NCI-H1092 (cell line): ENCODE measurements at regions not wholly inside any gene's neighbourhood (a gene's known extent, or its start where the extent isn't known, plus 50 kb on each side); places are given as distances from the start of the nearest gene placed in this dataset.

ENCODE experiments used
- DNase-seq: peaks from one replicate; lab custom pipeline; 2025; lab: John Stamatoyannopoulos, UW

DNA sequence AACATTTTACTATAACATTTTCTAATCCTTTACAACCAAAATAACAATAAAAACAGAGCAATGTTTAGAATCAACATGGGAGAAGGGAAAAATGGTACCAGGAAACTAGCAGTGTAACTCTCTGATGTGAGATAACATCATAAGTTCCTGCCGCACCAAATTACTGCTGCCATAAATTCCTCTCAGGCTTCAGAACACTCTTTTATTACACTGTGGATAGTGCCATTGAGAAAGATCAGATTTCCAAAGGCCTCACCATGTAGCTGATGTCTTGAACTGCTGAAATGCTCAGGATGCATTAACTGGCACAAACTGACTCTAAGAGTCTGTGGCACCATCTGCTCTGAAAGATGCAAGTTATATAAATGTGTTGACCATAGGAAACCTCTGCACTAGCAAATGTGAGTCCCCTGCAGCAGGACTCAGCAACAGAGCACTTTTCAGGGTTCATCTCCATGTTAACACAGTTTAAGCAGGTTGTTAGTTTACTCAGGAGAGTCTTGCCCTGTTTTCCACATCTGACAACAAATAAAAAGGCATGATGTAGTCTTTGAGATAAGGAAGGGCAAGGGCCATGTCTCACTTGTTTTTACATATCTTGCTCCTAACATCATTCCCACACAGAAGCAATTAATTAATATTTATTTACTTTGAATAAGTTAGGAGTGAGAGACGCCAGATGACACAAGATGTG lies 218.1 kb downstream of the CETN3 start:
- DNase-seq = no peak

DNA sequence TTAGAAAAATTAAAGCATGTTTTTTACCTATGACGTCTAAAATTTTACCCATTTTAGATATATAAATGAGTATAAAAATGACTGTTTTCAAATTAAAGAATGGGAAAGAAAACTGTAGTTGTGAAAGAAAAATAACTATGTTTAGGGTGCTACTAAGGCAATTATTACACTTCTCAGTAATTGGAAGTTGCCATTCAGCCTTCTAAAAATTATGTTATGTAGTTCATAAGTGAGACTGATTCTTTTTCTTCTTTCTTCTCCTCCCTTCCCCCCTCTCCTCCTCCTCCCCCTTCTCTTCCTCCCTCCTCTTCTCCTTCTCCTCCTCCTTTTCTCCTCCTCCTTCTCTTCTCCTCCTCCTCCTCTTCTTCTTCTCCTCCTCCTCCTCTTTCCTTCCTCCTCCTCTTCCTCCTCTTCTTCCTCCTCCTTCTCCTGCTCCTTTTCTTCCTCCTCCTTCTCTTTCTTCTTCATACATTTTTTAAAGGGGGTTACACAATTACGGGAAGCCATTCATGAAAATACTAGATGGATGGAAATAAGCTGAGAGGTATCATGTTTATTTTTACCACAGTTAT lies 223.6 kb downstream of the CETN3 start:
- no peak for DNase-seq

DNA sequence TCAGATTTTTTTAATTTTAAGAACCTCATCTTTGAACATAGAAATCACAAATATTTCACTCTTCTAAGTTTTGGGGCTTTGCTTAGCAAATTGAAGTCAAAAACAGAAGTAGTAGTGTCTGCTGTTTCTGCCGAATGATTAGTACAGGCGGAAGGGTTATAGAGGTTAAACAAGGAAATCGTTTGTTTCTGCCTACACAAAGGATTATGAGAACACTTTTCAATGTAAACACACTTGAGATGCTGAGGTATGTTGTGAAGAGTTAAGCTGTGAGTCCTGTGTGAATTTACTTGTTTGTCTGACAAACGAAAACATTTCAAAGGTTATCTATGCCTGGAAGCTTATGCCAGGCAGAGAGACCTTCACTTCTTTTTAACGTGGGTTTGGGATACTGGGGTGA lies 224.8 kb downstream of the CETN3 start:
- no peak for DNase-seq

DNA sequence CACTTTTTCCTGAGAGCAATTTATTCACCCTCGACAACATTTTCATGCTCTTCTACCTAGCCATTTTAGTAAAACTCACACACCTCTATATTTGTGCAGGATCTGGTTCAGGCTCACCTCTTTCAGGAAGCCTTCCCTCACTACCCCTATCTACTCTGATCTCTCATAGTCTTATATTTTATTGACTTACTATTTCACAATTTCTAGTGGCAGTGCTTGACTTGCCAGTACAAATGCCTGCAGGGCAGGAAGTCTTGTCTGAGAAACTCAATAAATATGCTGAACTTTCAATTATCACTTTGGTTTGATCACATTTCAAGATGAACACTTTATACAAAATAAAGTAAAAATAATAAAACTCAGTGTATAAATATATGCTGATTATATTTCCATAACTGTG lies 226.8 kb downstream of the CETN3 start:
- no peak for DNase-seq

DNA sequence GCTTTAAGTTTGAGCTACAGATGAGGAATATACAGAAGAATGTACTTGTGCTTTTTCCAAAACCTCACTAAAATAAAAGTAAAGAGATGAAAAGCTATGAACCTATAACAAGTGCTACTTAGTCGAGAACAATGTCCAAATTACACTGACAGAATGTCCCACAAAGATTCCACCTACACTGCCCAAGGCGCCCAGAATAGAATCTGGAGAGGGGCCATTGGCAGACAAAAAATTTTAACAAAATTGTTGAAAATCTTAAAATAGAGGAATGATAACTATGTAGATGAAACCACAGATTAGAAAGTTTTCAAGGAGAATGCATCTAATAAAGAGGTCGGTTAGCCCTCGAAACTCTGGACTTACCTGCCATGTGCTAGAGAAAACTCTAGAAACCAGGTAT lies 235.3 kb downstream of the CETN3 start:
- DNase-seq = no peak

DNA sequence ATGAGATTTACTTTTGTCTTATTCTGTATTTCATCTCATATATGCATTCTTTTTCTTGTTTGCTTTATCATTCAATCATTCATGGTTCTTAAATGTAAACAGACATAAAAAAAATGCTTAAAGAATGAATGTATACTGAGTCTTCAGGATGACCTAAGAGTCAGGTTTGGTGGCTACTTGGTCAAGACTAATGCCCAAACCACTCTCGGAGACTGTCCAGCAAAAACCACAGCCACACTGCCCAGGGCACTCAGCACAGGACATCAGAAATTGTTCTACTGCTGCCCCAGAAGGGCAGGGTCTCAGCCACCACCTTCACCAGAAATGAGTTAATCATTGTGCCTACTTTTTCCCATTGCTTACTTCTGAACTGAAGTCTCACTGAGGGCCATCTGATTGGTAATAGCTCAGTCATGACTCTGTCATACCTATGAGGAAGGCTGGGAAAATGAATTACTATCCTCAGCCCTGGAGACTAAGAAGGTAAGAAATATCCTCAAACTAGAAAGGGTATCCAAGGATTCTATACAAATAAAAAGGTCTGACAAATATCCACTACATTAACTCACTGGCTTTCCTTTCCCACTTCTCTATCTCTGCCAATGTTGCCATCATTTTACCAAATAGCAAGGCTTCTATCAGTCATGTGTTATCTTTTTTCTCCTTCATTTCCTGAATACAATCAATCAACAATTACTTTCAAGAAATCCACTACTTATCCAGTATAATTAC lies 236.1 kb downstream of the CETN3 start:
- DNase-seq = no peak

DNA sequence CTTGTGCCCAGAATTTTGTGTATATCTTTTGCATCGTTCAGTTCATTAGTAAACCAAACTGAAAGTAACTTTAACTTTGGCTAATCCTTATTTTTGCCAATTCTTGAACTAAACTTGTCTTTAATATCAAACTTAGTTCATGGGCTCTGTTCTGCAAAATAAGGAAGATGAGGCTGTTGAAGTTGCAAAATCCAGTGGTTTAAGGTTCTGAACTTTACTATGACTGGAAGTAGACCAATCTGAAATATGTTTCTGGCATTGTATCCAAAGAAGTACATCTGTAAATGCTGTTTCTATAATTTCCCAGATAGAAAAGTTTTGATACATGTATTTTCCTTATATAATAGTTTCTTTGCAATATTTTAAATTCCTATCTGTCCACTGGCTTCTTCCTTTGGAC lies 238.1 kb downstream of the CETN3 start:
- no peak for DNase-seq

DNA sequence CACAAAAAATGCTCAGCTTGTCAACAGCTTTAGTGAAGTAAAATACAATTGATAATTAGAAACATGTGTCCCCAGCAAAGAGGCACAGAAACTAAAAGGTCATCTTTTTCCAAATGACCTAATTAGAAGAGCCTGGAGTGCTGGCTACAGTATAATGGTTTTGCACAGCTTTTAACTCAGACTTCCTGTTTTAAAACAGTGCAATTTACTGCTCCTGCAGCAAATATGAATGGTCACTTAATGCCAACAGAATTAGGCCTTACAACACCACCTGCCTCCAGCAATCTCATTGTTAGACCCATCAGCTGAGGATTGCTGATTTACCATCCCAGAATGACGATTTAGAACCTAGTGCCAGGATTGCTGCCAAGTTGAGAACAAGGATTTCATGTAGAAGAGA lies 239.3 kb downstream of the CETN3 start:
- DNase-seq = no peak

DNA sequence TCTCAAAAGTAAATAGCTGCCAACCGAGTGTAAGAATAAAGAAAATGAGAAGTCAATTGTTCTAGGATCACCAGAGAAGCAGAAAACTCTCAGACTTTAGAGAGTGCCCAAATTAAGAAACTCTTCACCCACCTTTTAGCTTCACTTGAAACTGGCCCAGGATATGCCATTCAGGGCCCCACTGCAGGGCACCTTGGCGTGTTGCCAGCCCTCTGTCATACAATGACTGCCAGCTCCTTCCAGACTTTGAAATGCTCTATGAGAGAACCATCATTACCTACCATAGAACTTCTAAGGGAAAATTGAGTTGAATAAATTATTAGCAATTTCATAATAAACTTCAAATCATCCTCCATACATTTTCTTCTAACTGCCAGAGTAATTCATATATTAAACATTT lies 240.5 kb downstream of the CETN3 start:
- DNase-seq = no peak

DNA sequence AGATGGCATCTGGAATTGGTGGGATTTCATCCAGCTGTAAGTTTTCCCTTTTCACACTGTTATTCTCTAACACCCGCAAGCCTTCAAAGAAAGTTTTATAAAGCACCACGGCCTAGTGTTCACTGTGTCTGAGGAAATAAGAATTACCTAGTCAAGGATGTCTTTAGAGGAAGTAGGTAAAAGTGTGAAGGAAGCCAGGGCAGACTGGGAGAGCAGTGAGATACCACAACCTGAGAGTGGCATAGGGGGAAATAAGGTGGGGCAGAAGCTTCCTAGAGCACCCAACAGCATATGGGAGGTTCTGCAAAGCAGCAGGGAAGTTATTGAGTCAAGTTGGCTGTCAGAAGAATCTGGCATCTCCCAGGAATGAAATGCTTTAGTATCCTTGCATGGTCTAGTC lies 241.2 kb downstream of the CETN3 start:
- no peak for DNase-seq

DNA sequence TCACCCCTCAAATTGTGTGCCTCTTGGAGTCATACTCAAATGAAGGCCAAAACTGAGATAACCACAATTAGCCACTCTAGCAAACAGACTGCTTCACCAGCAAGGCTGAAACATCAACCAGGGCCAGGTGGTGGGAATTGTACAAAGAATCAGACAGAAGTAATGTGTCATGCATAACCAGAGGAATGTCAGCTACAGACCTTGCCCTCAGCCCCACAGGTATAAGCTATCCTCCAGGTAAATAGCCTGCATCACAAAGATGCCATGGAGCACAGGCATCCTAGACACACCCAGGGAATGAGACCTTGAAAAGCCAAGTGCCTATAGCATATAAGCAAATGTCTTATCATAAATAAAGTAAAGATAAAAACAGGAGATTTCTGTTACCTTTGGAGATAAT lies 242.7 kb downstream of the CETN3 start:
- DNase-seq = no peak

DNA sequence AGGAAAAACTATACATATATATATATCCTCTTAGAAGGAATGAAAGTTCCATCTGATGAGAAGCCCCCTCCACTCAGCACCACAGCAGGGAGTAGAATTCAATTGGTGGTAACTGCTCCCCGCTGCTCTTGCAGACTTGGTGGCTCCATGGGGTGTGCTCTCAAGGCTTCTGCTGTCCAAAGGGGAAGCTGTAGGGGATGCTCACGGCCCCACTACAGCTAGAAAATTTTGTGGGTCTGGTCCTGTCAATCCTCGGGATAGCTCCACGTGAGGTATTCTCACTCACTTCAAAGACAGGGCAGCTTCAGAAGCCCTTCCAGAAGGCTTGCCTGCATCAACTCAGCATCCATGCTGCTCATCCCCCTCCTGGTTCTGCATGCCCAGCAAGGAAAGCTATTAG lies 247.2 kb downstream of the CETN3 start:
- DNase-seq = no peak

DNA sequence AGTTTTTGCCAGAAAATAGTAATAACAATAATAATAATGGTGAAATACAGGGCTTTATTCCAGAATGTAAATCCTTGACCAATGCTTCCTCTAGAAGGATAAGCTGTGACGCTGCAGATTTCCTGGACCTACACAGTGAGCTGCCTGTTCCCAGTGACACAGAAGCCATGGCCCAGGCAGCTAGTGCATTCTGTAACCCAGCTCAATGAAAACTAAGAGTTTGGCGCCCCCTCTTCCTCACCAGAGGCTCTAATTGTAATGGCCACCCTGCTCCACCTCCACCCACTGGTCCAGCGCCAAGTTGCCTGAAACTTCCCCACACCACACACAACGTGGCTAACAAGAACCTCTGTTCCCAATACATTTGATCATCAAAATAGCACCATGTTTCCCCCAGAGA lies 248.1 kb downstream of the CETN3 start:
- no peak for DNase-seq

DNA sequence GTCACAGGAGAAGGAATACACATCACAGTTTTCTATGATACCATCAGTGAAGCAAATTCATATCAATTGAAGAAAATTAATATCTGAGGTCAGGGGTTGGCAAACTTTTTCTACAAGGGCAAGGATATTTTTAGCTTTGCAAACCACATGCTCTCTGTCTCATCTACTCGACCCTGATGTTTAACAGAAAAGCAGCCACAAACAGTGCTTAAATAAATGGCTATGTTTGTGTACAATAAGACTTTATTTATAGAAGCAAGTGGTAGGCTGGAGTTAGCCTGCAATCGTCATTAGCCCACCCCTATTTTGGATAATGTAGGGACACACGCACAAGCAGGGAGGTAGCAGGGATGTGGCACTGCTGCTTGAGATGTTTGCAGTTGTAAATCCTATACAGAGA lies 251.4 kb downstream of the CETN3 start:
- no peak for DNase-seq

DNA sequence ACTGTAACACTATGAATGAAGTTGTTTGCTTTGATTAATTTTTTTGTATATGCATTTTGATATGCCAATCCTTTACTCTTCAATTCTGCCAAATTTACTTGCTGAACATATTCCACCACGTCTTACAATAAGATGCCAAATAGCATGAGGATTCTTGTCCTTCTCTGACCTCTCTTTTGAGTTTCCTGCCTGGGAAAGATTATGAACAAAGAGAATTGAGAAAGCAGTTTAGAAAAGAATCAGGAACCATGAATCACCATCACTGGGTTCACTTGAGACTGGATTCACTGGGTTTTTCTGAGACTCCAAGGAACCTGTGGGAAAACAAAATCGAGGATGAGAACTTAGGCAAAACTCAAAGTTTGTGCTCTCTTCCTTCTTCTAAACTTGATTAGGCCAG lies 256.5 kb downstream of the CETN3 start:
- DNase-seq = no peak

DNA sequence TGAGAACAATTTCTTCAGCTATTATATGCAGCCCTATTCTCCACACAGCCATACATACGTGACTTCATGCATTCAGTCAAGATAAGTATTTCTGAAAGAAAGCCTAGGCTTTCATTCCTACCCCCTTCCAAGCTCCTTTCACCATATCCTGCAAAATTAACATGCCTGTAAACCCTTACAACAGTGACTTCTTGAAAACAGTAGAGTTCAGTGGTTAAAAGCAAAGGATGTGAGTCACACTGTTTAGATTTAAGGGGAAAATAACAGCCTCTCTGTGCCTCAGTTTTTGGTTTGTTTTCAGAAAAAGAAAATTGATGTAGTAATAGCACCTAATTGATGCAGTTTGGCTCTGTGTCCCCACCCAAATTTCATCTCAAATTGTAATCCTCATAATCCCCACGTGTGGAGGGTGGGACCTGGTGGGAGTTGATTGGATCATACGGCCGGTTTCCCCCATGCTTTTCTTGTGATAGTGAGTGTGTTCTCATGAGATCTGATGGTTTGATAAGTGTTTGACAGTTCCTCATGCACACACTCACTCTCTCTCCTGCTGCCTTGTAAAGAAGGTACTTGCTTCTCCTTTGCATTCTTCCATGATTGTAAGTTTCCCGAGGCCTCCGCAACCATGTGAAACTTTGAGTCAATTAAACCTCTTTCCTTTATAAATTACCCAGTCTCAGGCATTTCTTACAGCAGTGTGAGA lies 264.8 kb downstream of the CETN3 start:
- DNase-seq = no peak

DNA sequence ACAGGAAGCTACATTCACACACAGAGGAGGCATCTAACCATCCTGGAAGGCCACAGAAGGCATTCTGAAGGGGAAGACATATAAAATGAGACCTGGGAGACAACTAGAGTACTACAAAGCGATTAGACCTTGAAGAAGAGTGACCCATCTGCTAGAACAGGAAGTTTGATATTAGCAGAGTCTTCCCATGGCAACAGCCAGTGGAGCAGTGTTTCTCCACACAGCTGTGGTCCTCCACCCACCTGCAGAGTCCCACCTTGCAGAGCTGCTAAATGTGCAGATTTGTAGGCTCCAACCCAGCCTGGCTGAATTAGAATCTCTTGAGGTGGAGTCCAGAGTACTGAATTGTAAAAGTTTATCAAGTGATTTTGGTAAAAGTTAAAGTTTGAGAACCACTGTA lies 267.0 kb downstream of the CETN3 start:
- DNase-seq = no peak

DNA sequence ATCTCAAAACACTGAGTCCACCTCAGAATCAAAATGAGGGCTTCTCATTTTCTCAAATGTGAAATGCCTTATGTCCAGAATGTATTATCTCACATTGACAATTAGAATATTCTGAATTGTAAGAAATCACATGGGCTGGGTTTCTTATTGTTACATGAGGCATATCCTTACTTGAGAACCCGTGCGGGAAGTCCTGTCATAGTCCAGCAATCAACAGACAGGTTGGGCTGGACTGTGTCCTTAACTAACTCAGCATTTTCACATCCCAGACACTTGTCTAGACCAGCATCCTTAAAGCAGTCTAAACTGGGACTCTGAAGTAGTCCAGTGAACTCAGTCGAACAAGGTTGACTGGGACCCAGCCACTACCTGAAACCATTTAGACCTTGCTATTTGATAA lies 267.6 kb downstream of the CETN3 start:
- no peak for DNase-seq

DNA sequence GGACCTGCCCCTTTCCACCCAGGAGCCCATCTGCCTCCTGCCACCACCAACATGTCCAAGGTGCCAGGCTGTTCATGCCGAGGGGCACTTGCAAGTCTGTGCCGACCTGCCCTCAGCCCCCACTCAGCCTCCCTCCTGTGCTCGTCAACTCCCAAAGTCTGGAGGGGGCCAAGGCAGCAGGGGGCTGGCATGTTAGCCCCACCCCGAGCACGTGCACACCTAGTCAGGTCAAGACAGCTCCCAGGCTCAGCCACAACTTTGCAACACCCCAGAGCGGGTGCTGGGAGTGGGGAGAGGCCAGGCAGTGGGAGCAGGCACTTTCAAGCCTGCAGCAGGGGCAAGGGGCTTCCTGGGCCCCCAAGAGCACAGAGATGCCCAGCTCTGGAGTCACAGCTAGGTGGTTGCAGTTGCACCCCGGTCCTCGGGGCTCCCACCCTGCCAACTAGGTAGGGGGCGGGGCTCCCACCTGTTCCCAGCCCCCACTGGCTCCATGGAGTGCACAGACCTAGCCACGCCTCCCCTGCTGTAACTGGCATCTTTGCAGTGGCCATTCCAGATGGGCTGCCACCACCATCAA lies 272.5 kb downstream of the CETN3 start:
- no peak for DNase-seq

DNA sequence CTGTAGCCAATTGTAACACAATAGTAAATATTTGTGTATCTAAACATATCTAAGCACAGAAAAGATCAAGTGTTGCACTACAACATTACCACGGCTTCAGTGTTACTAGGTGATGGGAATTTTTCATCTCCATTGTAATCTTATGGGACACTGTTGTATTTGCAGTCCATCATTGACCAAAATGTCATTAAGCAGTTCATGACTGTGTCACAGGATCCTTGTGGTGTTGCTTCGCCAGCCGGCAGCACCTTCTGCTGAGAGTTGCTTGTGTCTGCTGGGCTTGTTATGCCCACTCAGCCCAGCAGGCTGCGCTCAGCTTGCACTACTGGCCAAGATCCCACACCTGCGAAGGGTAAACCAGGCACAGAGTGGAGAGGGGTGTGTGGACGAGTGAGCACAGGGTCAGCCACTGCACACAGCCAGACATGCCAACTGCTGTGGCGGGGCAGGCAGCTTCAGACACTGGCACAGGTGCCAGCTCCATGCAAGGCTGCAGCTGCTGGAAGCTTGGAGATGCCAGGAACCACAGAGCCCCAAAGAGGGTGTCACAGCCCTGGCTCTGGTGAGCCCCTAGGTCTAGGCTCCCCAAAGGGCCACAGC lies 273.7 kb downstream of the CETN3 start:
- DNase-seq = no peak

DNA sequence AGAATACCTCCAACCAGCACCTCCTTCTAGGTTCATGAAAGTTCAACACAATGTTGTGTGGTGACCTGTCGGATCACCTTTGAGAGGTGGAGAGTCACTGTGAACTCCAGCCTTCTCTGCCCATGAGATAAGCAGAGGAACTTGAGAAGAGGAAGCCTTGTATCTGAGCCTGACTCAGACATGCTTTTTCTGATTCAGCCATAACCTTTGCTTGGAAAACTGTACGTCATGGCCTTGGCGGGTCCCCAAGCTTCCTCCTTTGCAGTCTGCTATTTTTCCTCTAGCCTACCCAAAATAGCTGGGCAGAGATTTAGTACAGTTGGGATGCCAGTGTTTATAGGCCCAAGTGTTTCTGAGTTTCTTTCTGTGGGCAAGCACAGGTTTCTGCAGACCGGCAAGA lies 274.7 kb downstream of the CETN3 start:
- DNase-seq = no peak

DNA sequence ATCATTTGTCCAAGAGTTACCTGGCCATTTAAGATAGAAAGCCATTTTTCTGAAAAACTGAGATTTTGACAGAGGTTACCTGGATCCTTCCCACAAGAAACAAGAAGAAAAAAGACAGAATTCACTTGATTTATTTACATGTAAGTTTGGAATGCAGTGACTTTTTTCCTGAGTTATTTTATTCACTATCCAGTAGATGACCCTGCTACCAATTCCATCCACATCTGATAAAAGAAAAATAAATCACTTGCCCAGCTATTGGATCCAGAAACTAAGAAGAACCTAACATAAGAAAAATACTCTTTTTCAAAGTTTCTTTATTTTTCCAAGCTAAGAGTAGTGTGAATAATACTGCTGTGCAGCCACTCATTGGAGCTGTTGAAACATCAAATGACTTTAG lies 275.2 kb downstream of the CETN3 start:
- no peak for DNase-seq
